Activated CD8-positive, alpha-beta memory T cell treated with anti-CD3 and anti-CD28 coated beads, Interleukin-2, amount 50 U/mL, for 4 hours (primary cell): ENCODE measurements at regions not wholly inside any gene's neighbourhood (a gene's known extent, or its start where the extent isn't known, plus 50 kb on each side); places are given as distances from the start of the nearest gene placed in this dataset.
"Not testable (repeated sequence)": the region's sequence is repeated elsewhere in the genome, so short reads cannot be mapped to it uniquely, and the experiment has no call there.

Experiments used
- DNase-seq: peaks from one replicate; pipeline ENCODE4 v3.0.0-alpha.2; 2020

DNA sequence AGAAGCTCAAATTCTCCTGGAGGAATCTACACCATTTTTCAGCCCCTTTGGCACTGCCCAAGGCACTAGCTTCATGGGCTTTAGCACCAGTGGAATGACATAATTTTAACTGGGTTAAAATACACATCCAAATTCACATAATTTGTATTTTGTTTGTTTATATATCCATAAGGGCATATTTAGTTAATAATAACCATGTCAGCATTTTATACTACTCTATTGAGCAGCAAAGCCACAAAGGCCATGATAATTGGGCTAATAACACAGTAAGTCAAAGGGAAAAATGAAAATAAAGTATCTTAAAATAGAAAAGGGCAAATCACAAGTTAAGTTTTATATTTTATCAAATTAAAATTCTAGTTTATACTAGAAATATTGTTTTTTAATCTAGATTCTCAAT, 262.7 kb upstream of the TACR3 start:
- no peak for DNase-seq

DNA sequence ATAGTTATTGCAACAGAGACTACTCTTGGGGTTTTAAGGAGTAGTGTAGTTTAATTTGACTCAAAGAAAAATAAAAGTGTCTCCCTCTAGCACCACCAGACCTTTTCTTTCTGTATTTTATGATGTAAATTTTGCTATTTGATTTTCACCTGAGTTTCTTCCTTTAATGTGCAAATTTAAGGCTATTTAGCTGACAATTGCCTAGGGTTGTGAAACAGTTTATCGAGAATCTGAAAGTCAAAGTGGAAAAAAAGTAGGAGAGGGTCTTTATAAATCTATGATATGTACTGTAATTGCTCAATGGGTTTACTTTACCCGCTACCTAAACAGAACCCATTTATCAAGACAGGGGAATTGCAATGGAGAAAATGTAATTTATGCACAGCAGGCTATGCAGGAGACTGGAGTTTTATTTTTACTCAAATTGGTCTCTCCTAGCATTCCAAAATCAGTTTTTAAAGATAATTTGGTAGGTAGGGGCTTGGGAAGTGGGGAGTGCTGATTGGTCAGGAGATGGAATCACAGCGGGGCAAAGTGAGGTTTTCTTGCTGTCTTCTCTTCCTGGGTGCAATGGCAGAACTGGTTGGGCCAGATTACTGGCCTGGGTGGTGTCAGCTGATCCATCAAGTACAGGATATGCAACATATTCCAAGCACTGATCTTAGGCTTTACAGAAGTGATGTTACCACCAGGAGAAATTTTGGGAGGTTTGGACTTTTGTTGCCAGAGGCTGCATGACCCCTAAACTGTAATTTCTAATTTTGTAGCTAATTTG, 228.6 kb upstream of the TACR3 start:
- no peak for DNase-seq

GRCh38 chr4:103947617-103948016, 227.8 kb upstream of the TACR3 start:
- no peak for DNase-seq

GRCh38 chr4:103946621-103947268, 227.0 kb upstream of the TACR3 start:
- not testable (repeated sequence) for DNase-seq

DNA sequence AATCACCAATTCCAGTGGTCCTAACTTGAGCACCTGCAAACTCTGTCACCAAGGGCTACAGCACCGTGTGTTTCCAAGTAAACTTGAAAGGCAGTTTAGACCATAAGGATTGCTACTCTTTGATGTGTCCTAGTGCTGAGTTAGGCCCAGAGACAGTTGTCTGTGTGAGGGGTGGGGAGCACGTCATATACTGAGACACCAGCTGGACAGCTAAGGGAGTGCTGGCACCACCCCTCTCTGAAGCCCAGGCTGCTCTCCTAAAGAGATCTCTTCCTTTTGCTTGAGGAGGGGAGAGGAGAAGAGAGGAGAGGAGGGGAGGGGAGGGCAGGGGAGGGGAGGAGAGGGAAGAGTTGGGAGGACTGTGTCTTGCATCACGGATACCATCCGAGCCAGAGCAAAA, 218.7 kb upstream of the TACR3 start:
- DNase-seq = no peak

GRCh38 chr4:103936653-103937145, 216.9 kb upstream of the TACR3 start:
- DNase-seq = no peak

- no peak for DNase-seq
Measured at GRCh38 chr4:103934178-103934789, 214.5 kb upstream of the TACR3 start.

DNA sequence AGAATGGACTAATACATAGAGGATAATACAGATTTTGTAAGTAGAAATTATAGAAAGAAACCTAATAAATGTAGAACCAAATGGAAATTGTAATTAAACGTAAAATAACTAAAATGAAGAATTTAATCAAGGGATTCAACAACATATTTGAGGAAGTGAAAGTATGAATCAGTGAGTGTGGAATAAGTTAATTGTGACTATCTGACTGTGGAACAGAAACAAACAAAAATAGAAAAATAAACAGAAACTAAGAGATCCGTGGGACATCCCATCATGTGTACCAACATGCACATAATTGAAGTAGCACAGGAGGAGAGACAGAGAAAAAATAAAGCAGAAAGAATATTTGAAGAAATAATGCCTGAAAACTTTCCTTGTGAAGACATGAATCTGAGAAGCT, 208.6 kb upstream of the TACR3 start:
- DNase-seq = no peak

DNA sequence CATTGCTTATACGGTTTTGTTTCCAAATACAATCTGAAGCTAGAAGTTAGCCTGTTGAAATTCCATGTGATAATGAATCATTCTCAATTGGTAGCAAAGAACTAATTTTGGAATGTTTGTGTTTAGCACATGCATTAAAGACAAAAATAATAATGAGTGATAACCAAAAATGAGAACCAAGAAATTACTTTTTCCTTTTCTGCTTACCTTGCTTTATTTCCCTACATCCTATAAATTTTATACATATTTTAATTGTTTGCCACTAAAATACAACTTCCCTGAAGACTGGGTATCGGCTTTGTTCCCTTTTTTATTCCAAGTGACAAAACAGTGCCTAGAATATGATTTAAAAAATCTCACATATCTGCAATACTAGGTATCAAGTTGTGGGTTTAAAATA, 203.8 kb upstream of the TACR3 start:
- no peak for DNase-seq

DNA sequence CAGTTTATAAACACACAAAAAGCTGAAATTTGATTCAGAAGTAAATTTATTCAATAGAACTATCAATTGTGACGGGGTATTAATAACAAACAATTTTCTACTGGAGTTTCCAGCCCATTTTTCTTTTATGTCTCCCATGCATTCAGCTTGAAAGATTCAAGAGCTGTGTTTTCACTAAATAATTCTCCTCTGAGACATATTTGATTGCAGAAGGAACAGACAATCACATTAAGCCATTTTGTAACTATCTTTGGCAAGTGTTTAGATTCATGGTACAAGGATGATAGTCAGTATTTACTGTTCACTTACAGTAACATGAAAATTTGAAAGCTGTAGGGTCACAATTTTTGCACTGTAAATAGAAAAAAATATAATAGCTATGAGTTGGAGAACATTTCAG, 198.4 kb upstream of the TACR3 start:
- DNase-seq = no peak

- no peak for DNase-seq
Measured at GRCh38 chr4:103915224-103915869, 195.6 kb upstream of the TACR3 start.

- DNase-seq = no peak
Measured at GRCh38 chr4:103907414-103907813, 187.6 kb upstream of the TACR3 start.

- DNase-seq = no peak
Measured at GRCh38 chr4:103904123-103904522, 184.3 kb upstream of the TACR3 start.

DNA sequence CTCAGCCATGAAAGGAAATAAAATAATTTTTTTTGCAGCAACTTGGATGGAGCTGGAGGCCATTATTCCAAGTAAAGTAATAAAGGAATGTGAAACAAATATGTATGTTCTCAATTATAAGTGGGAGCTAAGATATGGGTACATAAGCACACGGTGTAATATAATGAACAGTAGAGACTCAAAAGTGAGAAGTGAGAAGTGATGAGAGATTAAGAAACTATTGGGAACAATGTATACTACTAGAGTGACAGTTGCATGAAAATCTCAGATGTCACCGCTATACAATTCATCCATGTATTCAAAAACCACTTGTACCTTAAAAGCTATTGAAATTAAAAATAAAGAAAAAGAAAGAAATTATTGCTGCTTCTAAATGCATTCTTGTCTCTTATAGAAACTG, 182.9 kb upstream of the TACR3 start:
- no peak for DNase-seq

GRCh38 chr4:103895876-103896465, 176.2 kb upstream of the TACR3 start:
- DNase-seq = no peak

- no peak for DNase-seq
Measured at GRCh38 chr4:103892586-103892985, 172.8 kb upstream of the TACR3 start.

DNA sequence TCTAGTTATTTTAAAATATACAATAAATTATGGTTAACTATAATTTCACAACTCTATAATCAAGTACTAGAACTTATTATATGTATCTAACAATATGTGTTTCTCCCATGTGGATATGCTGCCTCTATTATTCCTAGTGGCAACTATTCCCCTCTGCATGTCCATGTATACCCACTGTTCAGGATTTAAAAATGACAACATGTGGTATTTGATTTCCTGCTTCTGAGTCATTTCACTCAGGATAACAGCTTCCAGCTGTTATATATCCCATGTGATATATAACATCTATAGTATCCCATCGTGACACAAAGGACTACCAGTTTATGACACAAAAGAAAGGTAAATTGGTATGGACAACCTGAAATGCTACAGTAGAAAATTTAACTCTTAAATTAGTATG, 167.4 kb upstream of the TACR3 start:
- DNase-seq = no peak

GRCh38 chr4:103885152-103885551, 165.4 kb upstream of the TACR3 start:
- no peak for DNase-seq

- DNase-seq = peak; percentile 9
Measured at GRCh38 chr4:103867311-103867710, 147.5 kb upstream of the TACR3 start.

DNA sequence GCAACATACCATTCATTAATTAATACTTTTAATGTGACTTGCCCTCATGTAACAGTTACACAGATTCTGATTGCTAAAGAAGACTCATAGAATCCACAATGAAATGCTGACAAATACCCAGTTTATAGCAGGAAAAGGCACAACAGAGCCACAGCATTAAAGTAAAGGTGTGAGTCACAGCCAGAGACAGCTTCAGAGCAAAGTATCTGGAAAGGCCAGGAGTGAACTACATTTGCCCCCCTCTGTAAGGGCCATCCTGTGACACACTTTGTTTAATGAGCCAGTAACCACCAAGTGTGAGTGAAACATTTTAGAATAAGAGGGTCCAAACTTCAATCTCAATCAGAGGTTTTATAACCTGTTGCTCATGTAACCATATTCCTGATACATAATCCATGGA, 133.8 kb upstream of the TACR3 start:
- no peak for DNase-seq

DNA sequence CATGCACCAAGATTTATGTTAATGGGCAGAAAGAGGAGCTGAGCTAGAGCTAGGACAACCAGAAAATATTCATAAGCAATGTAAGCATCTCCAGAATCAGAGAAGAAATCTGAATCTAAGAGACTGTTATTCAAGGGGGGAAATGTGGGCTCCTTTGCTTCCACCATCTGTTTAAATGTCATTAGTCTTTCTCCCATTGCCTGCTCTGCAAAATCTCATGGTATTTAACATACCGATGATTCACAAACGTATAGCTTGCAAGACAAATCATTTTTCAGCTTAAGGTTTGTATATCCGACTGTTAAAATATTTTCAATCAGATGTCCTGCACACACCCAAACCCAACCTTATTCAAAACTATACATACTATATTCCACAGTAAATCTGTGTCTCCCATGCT, 133.4 kb upstream of the TACR3 start:
- DNase-seq = no peak

GRCh38 chr4:103845075-103845474, 125.3 kb upstream of the TACR3 start:
- no peak for DNase-seq

GRCh38 chr4:103842637-103843239, 123.0 kb upstream of the TACR3 start:
- no peak for DNase-seq
